GM19240 (cell line): ENCODE measurements at regions not wholly inside any gene's neighbourhood (a gene's known extent, or its start where the extent isn't known, plus 50 kb on each side); places are given as distances from the start of the nearest gene placed in this dataset.
"Not testable (repeated sequence)": the region's sequence is repeated elsewhere in the genome, so short reads cannot be mapped to it uniquely, and the experiment has no call there.

Experiments used
- DNase-seq: peaks from one replicate; pipeline ENCODE4 v3.0.0; 2011; ENCODE audit warnings: low spot score; ENCODE audit not compliant: insufficient read length

- DNase-seq, result no peak
These were observed 117.9 kb downstream of the GPCPD1 start for GRCh38 chr20:5492937-5493336.

DNA sequence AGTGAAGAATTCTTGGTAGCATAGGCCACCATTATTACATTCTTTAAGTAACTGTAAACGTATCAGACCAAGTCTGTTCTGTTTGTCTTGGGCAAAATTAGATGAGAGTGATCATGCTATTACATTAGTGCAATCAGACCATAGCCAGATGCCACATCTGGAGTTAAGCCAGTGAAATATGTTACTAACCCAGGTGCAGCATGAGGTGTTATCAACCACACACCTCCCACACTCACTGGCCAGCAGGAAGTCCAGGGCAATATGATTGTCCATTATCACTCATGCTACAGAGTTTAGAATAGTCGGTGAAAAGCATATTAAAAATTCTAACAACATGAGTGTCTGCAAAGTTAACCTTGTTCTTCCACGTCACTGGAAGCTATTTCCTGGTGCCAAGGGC lies 119.4 kb downstream of the GPCPD1 start:
- DNase-seq, result no peak

DNA sequence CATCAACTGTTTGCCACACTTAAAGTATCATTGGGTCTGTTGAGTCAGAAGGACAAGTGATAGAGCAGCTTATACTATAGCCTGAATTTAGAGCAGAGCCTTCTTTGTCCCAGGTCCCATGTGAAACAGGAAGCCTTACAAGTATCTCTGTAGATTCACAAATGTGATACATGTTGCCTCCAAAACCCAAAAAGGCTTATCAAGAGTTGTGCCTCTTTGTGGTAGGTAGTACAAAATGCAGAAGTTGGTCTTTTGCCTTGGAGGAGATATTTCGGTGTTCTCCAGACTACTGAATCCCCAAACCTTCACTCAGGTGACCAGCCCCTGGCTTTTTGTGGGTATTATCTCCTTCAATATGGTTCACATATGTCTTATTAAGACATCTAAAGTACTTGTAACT lies 121.2 kb downstream of the GPCPD1 start:
- DNase-seq, result no peak

DNA sequence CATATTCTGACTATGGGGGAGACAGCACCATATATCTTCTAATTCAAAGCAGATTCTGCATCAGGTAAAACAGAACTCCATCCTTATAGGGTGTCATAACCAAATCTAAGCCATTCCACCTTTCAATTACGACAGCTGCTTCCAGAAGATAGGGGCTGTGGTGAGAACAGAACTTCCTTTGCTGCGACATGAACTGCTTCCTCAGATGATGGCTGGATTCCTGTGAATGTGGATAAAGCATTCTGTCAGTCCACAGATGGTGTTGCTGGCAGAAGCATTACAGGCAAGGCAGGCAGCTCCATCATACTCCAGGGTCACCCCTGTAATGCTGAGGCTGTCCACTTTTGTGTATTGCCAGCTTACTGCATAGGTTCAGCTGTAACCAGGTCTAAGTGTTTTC lies 122.0 kb downstream of the GPCPD1 start:
- no peak for DNase-seq

DNA sequence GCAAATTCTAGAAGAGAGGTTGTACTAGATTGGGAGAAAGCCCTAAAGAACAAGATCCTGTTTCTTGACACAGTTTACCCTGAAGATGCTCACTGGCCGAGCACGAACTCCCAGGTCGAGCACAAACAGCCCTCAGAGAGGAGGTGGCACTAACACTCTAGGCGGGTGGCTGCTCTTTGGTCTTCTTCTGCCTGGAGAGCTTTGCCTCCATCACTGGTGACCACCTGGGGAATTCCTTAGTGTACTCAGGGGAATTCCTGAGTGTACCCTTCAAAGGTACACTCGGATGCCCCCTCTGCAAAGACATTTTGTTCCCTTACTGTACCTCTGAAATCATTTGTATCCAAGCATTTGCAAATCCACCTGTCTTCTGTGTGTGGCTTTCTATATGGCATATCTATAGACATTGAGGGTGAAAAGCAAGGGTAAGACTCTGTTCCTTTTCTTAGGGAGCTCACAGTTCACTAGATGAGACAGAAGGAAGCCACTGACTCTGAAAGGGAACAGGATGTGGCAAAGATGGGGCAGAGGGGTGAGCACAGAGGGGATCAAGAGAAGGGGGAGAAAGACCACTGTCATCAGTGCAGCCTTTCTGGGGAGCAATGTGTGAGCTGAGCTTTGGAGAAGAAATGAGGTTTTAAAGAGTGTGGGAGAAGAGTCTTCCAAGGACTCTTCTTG lies 124.3 kb downstream of the GPCPD1 start:
- no peak for DNase-seq

GRCh38 chr20:5484926-5485325 lies 125.9 kb downstream of the GPCPD1 start:
- DNase-seq, result no peak

DNA sequence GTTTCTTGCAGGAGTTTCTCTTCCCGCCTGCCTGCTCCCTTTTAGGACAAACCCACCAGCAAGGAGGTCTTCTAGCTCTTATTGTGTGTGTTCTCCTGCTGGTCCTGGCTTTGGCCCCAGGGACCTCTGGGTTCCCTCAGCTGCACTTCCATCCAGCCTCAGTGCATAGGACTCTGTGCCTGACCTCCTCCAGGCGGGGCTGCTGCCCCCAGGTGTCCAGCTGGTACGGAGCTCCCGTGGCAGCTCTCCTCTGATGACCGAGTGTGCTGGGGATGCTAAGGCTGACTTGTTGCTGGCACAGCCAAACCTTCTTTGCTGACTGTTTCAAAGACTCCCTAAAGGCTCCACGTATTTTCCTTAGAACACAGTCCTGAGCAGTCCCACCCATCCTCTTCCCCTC lies 126.5 kb downstream of the GPCPD1 start:
- no peak for DNase-seq

DNA sequence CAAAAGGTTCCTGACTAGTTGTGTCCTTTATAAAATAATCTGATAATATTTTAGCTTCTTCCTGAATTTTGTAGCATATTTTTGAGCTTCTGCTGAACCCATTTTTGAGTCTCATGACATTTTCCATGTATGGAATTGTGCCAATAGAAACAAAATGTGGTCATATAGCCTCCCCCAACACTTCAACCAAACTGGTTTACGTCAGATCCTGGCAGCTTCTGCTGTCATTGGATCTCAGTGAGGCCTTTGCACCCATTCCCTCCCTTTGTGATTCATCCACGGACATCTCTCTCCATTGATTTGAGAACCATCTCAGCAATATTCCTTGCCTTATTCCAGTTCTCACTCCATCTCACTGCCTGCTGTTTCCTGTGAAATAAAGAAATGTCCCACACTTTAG lies 128.0 kb downstream of the GPCPD1 start:
- DNase-seq, result no peak

- no peak for DNase-seq
These were observed 128.9 kb downstream of the GPCPD1 start for GRCh38 chr20:5481872-5482271.

- DNase-seq, result no peak
These were observed 129.8 kb downstream of the GPCPD1 start for GRCh38 chr20:5480824-5481600.

DNA sequence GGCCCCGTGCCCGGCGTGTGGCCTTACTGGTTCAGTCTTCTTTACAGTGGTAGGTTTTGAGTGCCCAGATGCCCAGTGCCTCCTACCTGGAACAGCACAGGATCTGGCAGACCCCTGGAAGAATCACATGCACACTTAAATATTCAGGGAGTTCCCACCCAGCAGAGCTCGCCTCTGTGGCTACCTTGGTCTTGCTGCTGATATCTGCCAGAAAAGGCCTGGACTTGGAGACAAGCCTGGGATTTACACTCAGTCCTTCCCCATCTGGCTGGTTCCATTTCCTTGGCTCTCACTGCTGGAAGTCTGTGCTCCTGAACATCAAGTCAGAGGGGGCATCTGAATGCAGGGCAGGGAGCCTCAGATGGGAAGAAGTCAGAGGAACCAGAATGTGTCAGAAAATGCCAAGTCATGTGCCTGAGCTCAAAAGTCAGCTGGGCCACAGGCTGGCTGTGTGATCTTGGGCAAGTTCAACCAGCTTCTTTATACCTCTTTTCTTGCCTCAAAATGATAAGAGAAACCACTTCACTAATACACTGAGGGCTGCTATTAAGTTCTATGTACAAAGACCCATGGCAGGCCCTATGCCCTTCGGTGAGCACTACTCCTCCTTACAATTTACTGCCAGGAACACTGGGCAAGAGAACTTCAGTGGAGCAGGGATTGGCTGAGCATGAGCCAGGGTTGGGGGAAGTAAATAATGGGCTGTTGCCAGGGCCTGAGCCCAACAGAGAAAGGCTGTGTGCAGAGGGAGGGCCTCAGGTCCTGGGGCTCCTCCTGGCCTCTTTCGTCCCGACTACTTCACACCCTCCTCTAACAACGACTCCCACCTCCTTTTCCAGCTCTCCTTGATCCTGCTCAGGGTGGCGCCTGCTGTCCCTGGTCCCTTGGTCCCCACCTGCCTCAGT lies 135.9 kb downstream of the GPCPD1 start:
- DNase-seq, result no peak

- DNase-seq, result not testable (repeated sequence)
These were observed 138.9 kb downstream of the GPCPD1 start for GRCh38 chr20:5471866-5472265.

DNA sequence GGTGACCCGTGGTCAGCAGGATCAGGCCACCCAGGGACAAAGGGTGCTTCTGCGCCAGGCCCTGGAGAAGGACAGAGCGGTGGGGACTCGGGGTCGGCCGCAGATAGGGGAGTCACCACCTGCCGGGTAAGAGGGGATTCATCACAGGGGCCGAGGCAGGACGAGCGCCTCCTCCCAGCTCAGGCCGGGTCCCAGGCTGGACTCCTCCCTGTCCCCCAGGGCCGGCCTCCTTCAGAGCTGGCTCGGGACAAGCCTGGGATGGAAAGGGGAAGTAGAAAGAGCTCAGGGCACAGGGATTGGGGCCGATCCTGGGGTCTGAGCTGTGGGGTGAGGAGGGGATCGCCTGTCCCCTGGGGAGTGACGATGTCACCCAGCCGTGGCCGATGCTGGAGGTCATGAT lies 139.4 kb downstream of the GPCPD1 start:
- no peak for DNase-seq

DNA sequence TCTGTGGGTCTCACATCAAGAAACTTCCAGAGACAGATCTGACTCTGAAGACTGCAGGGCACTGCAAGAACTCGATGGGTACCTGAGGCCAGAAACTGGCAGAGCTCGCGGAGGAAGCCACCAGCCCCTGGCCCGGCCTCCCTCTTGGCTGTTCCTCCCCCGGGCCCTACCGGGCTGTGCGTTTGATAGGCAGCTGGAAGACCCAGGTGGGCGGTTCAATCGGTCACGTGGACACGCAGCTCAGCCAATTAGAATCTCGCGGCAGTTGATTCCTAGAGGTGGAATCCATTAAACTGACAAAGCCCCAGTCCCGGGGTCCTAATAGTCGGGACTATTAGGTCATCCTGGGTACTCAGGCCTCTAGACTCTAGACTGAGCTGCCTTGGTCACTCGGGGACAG lies 139.9 kb downstream of the GPCPD1 start:
- no peak for DNase-seq

DNA sequence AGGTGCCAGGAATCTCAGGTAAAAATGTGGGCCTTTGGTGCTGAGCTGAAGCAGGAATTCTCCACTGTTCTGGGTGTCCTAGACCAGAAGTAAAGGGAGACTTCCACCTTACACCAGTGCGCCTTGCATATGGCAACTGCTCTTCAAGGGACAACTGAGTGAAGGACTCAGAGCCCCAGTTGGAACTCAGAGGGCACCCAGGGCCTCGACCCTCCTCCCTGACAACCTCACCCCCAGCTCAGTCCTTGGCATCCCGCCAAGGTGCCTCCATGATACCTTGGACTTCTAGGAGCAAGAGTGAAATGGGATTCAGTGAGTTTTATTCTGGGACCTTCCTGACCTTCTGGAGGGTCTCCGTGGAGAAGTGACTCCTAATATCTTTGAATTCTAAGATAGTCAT lies 140.3 kb downstream of the GPCPD1 start:
- no peak for DNase-seq

DNA sequence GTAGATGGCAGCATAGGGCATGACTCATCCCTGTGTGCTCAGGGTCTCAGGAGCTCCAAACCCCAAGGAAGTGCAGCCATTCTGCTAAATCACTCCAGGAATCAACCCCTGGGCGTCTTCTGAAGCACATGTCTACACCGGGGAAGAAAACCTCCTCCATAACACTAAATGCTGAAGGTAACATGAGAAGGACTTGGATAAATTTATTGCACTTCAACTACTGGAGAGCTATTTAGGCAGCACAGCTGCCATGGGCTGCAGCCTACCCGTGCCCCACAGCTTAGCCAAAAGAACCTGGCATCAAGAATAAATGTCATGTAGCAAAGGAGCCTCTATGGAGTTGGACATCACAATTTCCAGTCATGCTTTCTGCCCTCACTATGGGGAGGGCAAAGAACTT lies 141.7 kb downstream of the GPCPD1 start:
- no peak for DNase-seq

DNA sequence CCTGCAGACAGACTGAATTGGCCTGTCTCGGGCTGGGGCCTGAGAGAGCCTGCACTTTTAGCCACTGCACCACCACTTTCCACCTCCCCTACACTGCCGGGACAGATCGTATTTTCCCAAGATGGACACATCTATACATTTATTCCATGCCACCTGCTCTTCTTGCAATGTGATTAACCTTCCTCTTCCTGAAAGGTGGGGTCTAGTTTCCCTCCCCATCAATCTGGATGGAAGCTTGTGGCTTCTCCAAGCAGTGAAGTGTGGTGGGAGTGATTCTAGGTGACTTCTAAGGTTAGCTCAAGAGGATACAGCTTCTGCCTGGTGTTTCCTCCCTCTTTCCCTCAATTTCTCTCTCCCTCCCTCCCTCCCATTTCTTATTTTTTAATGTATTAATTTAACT lies 143.7 kb downstream of the GPCPD1 start:
- DNase-seq, result no peak

DNA sequence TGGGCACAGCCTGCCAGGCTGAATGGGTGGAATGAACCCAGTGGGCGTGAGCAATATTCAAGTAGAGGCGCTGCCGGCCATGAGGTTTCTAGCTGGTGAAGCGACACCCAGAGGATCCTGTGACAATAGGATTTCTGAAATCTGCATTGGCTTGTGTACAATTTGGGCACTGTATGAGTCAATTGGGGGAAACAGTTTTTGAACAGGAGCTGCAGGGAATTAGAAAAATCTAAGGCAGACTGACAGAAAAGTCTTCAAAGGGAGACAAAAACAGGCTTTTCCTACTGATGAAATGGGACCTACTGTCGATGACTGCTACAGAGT lies 145.2 kb downstream of the GPCPD1 start:
- no peak for DNase-seq

GRCh38 chr20:5464901-5465603 lies 145.8 kb downstream of the GPCPD1 start:
- no peak for DNase-seq

DNA sequence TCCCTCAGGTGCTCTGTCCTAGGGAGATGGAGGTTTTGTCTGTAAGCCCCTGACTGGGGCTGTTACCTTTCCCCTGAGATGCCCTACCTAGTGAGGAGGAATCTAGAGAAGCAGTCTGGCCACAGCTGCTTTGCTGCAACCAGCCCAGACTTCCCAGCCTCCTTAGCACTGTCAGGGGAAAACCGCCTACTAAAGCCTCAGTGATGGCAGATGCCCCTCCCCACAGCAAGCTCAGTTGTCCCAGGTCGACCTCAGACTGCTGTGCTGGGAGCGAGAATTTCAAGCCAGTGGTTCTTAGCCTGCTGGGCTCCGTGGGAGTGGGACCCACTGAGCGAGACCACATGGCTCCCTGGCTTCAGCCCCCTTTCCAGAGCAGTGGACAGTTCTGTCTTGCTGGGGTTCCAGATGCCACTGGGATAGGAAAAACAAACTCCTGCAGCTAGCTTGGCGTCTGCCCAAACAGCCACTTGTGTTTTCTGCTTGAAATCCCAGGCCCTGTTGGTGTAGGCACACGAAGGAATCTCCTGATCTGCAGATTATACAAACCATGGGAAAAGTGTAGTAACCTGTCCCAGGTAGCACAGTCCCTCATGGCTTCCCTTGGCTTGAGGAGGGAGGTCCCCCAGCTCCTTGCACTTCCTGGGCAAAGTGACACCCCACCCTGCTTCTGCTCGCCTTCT lies 146.4 kb upstream of the PROKR2 start:
- DNase-seq, result no peak

DNA sequence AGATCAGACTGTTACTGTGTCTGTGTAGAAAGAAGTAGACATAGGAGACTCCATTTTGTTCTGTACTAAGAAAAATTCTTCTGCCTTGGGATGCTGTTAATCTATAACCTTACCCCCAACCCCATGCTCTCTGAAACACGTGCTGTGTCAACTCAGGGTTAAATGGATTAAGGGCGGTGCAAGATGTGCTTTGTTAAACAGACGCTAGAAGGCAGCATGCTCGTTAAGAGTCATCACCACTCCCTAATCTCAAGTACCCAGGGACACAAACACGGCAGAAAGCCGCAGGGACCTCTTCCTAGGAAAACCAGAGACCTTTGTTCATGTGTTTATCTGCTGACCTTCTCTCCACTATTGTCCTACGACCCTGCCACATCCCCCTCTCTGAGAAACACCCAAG lies 137.0 kb upstream of the PROKR2 start:
- DNase-seq, result not testable (repeated sequence)
